Fibroblast of the aortic adventitia (primary cell): ENCODE measurements at regions not wholly inside any gene's neighbourhood (a gene's known extent, or its start where the extent isn't known, plus 50 kb on each side); places are given as distances from the start of the nearest gene placed in this dataset.
"Not testable (repeated sequence)": the region's sequence is repeated elsewhere in the genome, so short reads cannot be mapped to it uniquely, and the experiment has no call there.

Source experiments
- DNase-seq: peaks from one replicate; pipeline ENCODE4 v3.0.0-alpha.2; 2010; ENCODE audit warnings: low read depth
- H3K4me3 ChIP-seq: 2 replicates; pipeline ENCODE4 v1.5.1; 2011; ENCODE audit warnings: low read depth, mild to moderate bottlenecking, control low read depth, low read length, moderate library complexity
- TF ChIP-seq, protein P1 (sequence below): IDR thresholded peaks from 2 replicates; pipeline ENCODE4 v1.5.1; 2011; ENCODE audit warnings: mild to moderate bottlenecking, low read length, control low read depth, inconsistent platforms; ENCODE audit not compliant: insufficient read depth

DNA sequence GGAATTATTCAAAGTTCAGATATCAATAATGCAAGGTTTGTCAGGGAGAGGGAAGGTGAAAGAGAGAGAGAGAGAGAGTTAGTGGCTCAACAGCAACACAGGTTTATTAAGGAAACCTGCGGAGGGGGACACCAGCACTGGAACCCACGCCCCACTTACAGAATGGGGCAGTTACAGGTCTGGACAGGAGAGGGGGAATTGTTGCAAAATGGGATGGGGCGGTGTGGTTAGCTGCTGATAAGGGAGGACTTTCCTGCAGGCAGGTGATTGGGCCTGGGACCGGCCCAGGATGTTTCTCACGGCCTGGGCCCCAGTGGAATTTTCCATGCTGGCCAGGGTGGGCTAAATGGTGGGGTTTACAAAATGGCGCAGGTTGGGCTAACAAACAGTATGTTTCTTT lies 278.2 kb upstream of the SLC16A7 start:
- H3K4me3 ChIP-seq, result no peak overlapping the region
- TF ChIP-seq, protein P1, sequence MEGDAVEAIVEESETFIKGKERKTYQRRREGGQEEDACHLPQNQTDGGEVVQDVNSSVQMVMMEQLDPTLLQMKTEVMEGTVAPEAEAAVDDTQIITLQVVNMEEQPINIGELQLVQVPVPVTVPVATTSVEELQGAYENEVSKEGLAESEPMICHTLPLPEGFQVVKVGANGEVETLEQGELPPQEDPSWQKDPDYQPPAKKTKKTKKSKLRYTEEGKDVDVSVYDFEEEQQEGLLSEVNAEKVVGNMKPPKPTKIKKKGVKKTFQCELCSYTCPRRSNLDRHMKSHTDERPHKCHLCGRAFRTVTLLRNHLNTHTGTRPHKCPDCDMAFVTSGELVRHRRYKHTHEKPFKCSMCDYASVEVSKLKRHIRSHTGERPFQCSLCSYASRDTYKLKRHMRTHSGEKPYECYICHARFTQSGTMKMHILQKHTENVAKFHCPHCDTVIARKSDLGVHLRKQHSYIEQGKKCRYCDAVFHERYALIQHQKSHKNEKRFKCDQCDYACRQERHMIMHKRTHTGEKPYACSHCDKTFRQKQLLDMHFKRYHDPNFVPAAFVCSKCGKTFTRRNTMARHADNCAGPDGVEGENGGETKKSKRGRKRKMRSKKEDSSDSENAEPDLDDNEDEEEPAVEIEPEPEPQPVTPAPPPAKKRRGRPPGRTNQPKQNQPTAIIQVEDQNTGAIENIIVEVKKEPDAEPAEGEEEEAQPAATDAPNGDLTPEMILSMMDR, result no peak
- no peak for DNase-seq

DNA sequence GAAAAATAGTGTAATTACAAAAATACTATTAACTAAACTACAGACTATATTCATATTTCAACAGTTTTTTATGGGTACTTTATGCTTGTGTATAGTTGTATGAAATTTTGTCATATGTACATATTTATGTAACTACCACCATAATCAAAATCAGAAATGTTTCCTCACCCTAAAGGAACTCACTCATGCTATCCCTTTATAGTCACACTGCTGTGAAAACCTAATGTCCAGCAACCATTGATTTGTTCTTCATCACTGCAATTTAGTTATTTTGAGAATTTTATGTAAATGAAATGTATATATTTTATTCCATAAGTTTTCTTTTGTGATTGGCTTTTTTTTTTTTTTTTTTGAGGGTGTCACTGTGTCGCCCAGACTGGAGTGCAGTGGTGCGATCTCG lies 278.9 kb upstream of the SLC16A7 start:
- TF ChIP-seq, protein P1, result no peak
- no peak for DNase-seq
- H3K4me3 ChIP-seq, result no peak overlapping the region

DNA sequence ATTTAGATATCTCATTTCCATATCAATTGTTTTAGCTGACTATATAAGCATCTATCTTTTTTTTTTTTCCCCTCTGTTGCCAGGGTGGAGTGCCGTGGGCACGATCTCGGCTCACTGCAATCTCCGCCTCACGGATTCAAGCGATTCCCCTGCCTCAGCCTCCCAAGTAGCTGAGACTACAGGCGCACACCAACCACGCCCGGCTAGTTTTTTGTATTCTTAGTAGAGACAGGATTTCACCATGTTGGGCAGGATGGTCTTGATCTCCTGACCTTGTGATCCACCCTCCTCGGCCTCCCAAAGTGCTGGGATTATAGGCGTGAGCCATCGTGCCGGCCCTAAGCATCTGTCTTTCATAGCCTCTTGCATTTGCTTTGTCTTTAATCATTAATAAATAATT lies 279.5 kb upstream of the SLC16A7 start:
- not testable (repeated sequence) for H3K4me3 ChIP-seq, DNase-seq

DNA sequence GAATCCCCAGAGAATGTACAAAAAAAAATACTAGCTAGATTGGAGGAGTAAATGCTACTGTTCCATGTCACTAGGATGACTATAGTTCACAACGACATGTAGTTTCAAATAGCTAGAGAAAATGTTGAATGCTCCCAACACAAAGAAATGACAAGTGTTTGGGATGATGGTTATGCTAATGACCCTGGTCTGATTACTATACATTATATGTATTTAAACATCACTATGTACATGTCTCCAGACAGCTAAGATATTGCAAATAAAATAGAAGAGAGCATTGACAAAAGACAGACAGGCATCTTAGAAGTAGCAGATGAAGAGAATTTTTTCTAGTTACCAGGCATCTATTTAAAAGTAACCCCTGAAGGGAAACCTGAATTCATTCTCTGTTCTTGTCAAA lies 281.6 kb upstream of the SLC16A7 start:
- DNase-seq, result no peak
- TF ChIP-seq, protein P1, result no peak
- H3K4me3 ChIP-seq, result no peak overlapping the region

DNA sequence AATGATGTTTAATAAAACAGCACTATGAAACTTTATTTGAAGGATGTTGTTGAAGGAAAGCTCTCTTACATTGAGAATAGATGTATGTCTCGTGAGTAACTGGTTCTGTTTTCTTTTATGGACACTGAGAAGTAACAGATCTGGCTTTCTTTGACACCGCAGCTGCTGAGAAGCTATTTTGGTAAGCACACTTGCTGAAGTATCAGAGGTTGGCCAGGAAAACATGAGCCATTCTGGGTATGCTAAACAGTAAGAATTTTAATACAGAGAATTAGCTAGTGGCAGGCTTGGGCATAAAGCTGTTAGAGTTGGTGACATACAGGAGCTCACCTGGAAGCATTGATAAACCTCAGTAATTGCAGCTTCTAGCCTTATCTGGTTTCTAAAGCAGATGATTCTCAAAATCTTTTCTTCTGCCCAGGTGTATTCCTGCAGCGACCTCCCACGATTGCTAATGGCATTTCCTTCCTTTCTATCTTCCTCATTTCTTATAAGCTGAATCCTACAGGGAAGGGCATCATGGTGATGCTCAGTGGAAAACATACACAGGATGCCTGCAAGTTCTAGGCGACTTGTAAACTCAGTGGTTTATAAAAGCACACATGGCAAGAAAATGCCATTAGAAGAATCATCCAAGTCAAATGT lies 291.6 kb upstream of the SLC16A7 start:
- DNase-seq, result no peak
- no peak overlapping the region for H3K4me3 ChIP-seq
- TF ChIP-seq, protein P1, result no peak

DNA sequence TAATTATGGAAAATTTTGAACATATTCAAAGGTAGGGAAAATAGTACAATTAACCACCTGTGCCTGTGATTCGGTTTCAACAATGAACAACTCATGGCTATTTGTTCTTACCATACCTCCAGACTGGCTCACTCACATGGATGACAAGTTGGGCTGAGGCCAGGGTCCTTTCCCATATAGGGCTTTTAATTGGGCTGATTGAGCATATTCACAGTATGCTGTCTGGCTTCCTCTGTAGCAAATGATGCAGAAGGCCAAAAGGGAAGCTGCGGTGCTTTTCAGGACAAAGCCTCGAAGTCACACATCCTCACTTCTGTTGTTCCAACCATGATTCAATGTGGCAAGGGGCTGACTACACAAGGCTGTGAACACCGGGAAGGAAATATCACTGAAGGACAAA lies 297.5 kb upstream of the SLC16A7 start:
- TF ChIP-seq, protein P1, result no peak
- DNase-seq, result no peak
- H3K4me3 ChIP-seq, result no peak overlapping the region

DNA sequence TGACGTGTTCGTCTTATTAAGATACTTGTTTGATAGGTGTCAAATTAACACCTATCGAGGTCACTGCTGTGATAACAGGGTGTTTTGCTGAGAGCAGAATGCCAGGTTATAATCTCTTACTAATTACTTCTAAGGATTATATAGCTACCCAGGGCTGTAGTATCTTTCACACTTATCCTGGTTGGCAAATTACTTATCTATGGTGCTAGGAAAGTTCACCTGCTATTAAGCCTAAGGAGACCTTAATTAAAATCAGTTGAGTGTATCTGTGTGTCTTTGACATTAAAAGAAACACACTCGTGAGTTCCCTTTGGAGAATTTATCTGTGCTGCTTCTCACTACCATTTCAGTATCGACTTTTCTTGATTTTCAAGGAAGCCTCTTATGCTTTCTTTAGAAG lies 301.6 kb upstream of the SLC16A7 start:
- H3K4me3 ChIP-seq, result no peak overlapping the region
- no peak for DNase-seq
- TF ChIP-seq, protein P1, result no peak
